SW480 (cell line): ENCODE measurements at regions not wholly inside any gene's neighbourhood (a gene's known extent, or its start where the extent isn't known, plus 50 kb on each side); places are given as distances from the start of the nearest gene placed in this dataset.
"Not testable (repeated sequence)": the region's sequence is repeated elsewhere in the genome, so short reads cannot be mapped to it uniquely, and the experiment has no call there.

Experiments
- DNase-seq: peaks from one replicate; pipeline ENCODE4 v3.0.0-alpha.2; 2016; ENCODE audit warnings: low spot score

DNA sequence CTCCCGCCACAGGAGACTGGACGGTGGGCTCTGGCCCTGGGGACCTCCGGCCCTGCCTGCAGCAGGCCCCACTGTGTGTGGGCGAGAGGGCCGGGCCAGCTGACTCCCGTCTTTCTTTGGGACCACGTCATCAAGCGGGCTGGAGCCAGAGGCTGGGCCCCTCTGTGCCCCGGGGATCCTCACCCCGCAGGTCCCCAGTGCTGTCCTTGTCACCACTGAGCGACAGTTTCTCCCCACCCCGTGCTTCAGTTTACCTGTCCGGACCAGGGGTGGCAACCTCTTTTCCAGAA lies 181.9 kb upstream of the ZNF469 start:
- no peak for DNase-seq

DNA sequence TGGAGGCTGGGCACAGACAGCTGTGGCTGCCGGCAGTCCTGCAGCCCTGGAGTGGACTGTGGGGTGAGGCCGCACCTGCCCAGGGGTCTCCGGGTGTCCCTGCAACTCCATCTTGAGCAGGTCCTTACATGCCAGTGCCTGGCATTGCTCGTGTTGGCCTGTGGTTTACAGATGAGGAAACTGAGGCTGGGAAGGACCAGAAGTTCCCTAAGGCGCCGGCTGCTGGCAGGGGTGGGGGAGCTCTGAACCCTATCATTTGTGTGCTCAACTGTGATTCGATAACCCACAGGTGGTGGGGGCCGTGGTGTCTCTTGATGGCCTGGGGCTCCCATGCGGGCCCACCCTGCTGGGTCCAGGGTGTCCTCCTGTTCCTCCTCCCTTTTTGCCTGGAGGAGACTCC lies 181.1 kb upstream of the ZNF469 start:
- DNase-seq = not testable (repeated sequence)

DNA sequence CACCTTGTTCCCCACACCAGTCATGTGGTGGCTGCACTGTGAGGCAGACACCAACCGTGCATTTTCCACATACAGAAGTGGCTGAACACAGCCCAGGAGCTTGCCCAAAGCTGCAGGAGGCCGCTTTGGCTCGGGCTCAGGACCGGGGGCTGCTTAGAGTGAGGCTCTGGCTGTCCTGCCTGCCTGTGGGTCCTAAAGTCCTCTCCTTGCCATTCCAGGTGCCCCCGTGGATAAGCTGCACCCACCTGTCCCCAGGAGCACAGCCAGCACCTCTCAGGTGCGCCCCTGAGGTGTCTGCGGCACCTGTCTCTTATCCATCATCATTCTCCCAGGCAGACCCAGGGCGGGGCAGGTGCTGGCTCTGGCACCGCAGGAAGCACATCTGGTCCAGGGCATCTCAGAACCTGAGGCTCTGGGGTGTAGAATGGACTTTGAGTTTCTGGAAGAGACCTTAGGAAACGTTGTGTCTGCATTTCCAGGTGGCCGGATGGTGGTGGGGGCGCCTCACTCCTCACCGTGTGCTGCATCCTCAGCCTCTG lies 180.5 kb upstream of the ZNF469 start:
- DNase-seq = no peak

DNA sequence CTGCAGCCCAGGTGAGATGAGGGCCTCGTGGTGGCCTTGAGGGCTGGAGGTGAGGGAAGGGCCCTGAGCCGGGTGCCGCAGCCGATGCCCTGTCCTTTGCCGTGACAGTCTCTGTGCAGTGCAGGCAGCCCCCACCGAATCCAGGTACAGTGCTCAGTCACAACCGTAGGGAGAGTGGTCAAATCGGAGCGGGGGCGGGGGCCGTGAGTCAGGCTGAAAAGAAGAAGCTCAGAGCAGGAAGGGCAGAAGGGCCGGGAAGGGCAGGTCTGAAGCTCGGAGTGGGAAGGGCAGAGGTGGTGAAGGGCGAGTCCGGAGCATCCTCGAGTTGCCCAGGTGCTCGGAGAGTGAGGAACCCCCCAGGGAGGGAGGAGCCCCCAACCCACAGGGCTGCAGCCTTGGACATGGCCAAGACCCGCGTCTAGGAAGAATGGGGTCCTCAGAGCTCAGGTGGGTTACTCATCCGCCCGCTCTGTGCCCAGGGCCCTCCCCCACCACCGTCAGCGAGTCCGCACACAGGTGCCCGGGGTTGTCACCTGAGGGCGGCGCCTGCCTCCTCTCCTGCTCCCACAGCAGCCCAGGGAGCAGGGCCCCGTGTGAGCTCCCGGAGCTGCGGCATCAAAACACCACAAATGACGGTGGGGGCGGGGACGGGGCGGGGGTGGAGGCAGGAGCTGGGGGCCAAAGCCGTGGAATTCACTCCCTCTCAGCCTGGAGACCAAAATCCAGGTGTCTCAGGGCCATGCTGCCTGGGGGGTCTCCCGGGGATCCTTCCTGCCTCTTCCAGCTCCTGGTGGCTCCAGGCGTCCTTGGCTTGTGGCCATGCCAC lies 179.7 kb upstream of the ZNF469 start:
- not testable (repeated sequence) for DNase-seq

DNA sequence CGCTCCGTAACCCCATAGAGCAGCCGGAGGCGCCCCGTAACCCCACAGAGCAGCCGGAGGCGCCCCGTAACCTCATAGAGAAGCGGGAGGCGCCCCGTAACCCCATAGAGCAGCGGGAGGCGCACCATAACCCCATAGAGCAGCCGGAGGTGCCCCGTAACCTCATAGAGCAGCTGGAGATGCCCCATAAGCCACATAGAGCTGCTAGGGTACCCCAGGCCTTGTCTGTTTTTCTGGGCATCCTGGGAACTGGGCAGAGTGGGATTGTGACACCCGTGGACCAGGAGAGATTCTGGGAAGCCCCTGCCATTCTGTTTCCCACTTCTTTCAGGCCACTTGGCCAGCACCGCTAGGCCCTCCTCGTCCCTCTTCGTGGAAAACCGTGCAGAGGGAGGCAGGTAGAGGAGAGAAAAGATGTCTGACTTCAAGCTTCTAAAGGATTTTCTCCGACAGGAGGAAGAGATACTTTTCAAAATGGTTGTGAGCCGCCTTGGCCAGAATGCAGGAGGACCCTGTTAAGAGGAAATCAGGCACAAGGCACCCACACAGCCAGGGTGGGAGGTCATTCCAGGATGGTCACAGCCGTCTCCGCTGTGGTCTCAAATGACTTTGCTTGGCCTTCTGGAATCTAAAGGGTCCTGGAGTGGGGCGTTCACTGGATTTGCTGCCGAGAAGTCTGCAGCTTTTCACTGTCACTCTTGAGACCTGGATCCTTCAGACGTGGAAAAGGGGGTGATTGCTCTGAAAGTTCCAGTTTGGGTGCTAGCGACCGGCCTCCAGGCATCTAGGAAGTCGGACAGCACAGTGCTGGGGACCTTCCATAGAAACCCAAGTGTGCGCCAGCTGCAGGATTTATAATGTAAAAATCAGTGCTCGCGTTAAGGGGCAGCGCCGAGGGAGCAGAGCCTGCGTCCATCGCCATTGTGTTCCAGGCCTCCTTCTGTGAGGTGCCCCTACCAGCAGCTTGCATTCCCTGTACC lies 178.3 kb upstream of the ZNF469 start:
- not testable (repeated sequence) for DNase-seq

DNA sequence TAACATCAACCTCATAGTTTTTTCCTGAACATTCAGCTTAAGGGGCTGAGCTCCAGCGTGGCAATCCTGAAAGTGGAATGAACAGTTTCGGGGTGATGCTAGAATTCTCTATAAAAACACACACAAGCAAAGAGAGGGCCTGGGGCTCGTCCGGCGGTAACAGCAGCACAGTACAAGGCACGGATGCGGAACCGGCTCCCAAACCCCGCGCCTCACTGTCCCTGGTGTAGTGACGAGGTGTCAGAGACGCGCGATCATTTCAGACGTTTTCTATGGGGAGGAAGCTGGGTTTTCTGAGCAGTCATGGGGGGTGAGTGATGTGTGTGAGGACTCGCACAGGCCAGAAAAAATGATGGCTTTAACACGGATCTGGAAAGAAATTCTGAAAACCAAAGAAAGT lies 177.3 kb upstream of the ZNF469 start:
- DNase-seq = not testable (repeated sequence)

DNA sequence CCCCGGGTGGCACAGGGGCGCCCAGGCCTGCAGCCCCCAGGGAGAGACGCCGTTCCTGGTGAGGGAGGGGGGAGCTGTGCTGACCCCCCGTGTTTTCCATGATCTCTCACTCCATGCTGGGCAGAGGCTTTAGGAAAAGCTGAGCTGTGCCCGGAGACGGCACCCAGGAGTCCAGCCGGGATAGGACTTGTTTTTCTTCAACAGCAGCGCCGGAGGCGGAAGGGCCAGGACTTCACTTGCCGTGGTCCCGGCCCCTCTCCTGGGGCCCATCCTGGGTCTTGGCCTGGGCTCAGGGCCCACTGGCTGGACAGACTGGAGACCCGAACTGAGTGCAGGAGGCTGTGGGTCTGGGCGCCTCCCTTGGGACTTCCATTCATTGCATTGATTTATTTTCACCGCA lies 176.8 kb upstream of the ZNF469 start:
- DNase-seq = not testable (repeated sequence)

DNA sequence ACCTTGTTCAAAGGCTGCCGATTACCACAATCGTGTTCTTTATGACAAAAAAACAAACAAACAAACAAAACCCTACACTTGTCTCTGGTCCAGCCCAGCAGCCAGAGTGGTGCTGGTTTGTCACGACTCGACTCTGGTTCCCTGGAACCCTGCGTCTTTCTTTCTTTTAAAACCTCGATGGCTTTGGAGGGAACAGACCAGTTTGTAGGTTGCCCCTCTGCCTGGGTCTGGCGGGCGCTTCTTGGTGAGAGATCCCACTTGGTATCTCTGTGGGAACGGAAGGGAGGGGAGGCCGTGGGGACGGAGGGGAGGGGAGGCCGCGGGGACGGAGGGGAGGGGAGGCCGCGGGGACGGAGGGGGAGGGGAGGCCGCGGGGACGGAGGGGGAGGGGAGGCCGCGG lies 176.2 kb upstream of the ZNF469 start:
- not testable (repeated sequence) for DNase-seq

DNA sequence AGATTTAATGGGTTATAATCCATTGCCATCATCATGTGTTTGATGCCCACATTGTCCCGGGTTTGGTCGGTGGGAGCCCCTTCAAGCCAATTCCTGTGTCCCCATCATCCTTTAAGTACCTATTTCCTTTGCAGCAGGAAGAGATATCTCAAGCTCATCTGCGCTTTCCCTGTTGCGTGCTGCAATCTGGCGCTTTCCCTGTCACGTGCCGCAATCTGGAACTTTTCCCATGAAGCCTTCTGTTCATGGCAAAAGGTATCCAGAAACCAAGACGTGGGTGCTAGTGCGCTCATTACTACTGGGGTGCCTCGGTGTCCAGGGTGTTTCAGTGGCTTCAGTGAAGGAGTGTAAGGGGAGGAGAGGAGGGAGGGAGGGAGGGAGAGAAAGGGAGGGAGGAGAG lies 174.6 kb upstream of the ZNF469 start:
- no peak for DNase-seq

DNA sequence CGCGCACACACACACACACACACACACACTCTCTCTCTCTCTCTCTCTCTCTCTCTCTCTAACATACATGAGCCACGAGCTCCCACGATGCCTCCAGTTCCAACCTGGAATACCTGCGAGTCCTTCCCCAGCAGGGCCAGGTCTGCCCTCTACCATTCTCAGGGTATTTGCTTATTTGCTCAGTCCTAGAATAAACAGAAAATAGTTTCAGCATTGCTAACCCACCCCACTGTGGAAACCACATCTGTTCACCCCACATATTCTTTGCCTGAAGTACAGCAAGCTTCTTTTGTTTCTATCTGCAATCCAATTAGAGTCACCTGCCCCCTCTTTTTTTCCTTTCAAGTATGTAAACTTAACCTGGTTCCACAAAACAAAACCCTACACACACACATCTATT lies 174.0 kb upstream of the ZNF469 start:
- not testable (repeated sequence) for DNase-seq

DNA sequence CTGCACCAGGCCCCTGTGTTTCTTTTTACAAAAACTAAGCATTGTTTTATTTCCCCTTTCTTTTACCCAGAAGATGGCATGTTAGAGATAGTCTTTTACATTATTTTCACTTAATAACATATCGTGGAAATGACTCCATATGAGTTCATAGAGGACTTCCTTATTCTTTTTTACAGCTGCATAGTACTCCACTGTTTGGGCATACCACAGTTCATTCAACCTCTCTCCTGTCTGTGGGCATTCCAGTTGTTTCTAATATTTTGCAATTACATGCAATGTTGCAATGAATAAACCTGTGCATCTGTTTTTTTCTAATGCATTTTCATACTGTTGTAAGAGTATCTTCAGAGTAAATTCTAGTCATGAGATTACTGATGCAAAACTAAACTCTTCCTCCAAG lies 173.2 kb upstream of the ZNF469 start:
- DNase-seq = not testable (repeated sequence)

DNA sequence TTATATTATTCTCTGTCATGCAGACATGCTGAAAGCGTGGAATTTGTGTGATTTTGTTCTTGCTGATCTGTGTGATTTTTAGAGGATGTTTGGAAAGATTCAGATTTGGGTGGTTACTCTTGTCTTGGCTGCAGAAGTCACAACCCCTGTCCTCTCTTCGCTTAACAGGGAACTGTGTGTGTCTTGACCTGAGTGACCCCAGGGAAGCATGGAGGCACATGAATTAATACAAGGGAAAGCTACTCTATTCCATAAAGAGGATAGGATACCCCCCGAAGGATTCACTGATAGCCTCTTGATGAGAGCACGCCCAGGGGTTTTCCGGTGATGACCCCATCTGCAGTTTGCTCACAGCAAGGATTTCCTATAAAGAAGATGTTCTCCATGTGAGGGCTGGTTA lies 168.8 kb upstream of the ZNF469 start:
- not testable (repeated sequence) for DNase-seq

DNA sequence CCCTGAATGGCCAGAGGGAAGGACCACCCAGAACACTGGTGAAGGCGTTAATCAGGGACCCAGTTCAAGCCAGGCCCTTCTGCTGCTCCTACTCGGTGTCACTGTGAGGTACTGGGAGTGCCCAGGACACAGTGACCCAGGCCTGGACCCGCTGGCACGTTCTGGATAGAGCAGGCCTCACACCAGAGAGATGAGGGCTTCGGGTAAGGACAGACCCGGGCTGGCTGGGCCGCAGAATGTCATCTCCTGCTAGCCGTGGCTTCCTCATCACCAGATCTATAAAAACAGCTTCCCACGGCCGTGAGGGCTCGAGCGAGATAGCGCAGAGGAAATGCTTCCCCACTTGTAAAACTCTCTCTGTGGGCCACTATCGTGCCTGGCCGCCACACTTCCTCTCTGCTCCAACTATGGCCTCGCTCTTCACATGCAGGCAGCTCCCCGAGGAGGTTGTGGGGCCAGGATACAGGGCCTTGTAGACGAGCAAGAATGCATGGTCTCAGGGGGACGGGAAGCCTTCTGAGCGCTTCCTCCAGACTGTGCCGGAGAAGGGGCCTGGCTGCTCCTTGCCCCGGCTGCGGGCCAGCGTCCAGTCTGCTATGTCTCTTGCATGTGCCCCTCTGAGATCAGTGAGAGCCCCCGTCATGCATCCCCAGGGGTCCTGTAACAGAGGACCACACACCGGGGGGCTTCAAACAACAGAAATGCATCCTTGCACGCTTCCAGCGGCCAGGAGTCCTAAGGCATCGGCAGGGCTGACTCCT lies 161.6 kb upstream of the ZNF469 start:
- not testable (repeated sequence) for DNase-seq

DNA sequence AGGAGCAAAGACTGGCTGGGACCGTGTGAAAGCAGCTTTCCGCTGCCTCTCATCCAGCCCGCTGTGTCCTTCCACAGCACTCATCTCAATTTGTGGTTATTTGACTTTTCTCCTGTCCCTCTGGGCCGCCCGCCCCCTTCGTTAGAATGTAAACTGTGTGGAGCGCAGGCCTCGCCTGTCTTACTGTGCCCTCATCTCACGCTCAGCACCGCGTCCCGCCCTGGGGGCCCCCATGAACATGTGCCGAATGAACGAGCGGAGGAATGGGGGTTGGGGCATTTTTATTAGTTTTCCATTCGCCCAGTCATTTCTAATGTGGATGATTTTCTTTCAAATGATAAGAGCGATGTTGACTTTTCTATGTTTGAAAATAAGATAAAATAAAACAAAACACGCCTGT lies 159.1 kb upstream of the ZNF469 start:
- DNase-seq = not testable (repeated sequence)

DNA sequence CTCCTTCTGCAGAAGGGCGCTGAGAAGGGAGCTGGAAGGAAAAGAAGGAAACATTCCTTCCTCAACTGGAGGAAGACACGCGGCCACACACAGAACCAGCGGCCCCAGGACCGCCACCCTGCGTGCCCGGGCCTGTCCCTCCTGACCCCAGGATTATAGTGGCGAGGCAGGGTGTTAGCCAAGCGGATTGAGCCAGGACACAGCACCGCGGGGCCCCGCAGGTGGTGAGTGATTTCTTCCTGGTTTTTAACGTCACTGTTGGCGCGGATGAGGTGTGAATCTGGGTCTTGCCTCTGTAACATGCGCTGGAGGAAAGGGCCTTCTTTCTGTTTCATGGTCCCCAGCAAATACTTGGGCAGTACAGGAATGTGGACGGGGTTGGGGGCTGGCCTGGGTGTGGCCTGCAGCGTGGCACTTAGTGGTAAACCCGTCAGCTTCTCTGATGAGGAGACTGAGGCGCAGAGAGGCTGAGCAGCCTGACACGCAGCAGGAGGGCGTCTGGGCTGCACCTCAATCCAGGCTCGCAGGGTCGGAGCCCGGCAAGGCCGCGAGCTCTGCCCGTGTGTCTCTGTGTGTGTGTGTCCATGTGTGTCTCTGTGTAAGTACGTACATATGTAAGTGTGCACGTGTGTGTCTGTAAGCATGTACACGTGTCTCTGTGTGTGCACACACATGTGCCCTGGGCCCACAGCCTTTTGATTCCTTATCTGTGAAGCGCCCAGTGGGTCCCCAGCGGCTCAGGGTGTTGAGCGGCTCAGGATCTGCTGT lies 158.4 kb upstream of the ZNF469 start:
- DNase-seq = not testable (repeated sequence)

DNA sequence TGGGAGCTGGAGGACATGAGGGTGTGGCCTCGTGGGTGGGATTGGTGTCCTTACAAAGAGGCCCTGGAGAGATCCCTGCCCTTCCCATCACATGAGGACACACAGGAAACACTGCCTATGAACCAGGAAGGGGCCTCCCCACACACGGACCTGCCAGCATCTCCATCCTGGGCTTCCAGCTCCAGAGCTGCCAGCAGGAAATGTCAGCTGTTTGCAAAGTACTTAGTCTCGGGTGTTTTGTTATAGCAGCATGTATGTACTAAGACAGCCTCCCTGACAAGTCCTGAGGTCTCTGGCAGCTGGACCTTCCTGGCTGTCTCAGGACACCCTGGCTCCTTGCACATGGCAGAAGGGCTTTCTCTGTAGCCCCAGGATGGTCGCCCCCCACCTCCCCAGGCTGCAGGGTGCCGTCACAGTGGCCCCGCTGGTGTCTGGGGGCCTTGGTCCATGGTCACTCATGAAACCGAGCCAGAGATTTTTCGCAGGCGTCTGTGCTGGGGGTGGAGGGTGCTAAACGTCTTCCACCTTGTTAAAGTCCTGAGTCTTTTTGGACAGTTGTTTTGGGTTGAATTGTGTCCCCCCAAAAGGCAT lies 157.0 kb upstream of the ZNF469 start:
- not testable (repeated sequence) for DNase-seq

DNA sequence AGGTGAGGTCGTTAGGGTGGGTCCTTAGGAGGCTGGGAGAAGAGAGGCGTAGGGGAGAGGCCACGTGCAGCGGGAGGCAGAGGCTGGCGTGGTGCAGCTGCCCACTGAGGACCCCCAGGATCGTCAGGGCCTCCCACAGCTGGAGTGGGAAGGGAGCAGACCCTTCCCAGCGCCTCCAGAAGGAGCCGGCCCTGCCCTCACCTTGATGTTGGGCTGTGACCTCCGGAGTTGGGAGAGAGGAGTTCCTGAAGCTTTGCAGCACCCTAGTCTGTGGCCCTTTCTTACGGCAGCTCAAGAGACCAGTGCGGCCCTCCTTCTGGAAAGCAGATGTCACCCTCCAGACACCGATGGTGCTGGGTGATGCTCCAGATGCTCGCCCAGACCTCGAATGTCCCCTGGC lies 156.5 kb upstream of the ZNF469 start:
- DNase-seq = not testable (repeated sequence)

DNA sequence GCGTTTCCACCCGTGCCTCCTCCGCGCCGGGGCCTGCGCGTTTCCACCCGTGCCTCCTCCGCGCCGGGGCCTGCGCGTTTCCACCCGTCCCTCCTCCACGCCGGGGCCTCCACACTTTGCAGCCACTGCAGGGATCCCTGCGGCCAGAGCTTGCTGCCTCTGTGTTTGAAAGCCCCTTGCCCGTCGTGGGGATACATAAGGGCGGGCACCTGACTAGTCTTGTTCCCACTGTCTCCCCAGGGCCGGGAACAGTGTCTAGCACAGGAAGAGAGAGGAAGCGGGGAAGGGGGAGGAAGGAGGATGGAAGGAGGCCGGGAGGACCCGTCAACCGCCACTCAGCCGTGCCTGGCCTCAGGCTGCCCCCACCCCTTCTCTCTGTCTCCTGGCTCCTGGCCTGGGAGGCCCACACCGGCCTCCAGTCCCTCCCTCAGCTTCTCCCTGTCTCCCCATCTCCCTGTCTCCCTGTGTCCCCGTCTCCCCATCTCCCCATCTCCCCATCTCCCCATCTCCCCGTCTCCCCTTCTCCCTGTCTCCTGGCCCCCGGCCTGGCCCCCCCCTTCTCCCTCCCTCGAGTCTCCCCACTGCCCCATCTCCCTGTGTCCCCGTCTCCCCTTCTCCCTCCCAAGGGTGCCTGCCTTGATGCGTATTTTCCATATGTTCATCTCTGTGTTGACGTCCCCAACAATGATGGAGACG lies 155.6 kb upstream of the ZNF469 start:
- DNase-seq = not testable (repeated sequence)

DNA sequence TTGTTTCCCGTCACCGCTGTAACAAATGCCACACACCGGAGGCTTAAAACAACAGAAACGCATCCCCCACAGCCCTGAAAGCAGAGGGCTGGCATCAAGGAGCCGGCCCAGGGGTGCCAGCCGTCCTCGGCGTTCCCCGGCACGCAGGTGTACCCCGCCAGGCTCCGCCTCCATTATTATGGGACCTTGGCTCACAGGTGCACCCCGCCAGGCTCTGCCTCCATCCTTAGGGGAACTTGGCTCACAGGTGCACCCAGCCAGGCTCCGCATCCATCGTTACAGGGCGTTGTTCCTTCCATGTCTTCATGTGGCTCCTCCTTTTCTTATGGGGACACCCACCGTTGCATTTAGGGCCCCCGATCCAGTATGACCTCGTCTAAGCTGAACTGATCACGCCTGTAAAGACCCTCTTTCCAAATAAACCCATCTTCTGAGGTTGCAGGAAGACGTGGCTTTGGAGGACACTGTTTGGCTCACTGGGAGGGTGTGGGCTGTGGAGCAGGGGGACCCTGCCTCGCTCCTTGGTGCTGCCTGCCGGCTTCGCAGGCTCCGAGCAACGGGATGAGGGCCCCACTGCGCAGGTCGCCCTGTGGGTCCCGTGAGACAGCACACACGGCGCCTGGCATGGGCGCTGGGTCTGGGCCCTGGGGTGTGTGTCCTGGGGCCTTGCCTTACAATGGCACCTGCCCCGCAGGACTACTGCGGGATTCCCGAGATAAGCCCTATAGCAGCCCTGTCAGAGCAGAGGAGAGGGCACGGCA lies 154.9 kb upstream of the ZNF469 start:
- not testable (repeated sequence) for DNase-seq
